Esophagus squamous epithelium (tissue), 4 donors: ENCODE measurements at regions not wholly inside any gene's neighbourhood (a gene's known extent, or its start where the extent isn't known, plus 50 kb on each side); places are given as distances from the start of the nearest gene placed in this dataset.

ENCODE experiments used
- CTCF ChIP-seq, 6 experiments: fragments of 450-650 bp in 4 of 6; fragments of 200-600 bp in 2 of 6; sonication (generic) in 2 of 6; IDR thresholded peaks; one replicate each; pipeline ENCODE4 v1.5.1; 2016 to 2019; ENCODE audit warnings: antibody characterized with exemption in 6 of 6, mild to moderate bottlenecking in 4 of 6, moderate library complexity in 4 of 6
- POLR2A ChIP-seq, 4 donors: fragments of 450-650 bp; IDR thresholded peaks; one replicate each; pipeline ENCODE4 v1.6.1; 2017; ENCODE audit warnings: antibody characterized with exemption in 4 of 4, mild to moderate bottlenecking in 4 of 4, moderate library complexity in 3 of 4

GRCh38 chr4:95910749-95911148 lies 70.9 kb downstream of the PDHA2 start:
- no peak for TF ChIP-seq POLR2A (IDR thresholded peaks at IDR 0.05)
- TF ChIP-seq CTCF (IDR thresholded peaks at IDR 0.05) = no peak
